HG03135 (cell line): ENCODE measurements at regions not wholly inside any gene's neighbourhood (a gene's known extent, or its start where the extent isn't known, plus 50 kb on each side); places are given as distances from the start of the nearest gene placed in this dataset.

Experiments
- ATAC-seq: cut with Tn5 transposase; IDR thresholded peaks from one replicate; pipeline ENCODE4 v1.9.1; 2021; ENCODE audit warnings: mild to moderate bottlenecking, moderate library complexity; ENCODE audit not compliant: unreplicated experiment

GRCh38 chr14:38904959-38905358, 198.1 kb downstream of the SEC23A start:
- ATAC-seq: no peak

GRCh38 chr14:38901791-38902190, 201.2 kb downstream of the SEC23A start:
- no peak for ATAC-seq

GRCh38 chr14:38900887-38901286, 202.1 kb downstream of the SEC23A start:
- ATAC-seq: no peak

- ATAC-seq: no peak
Measured at GRCh38 chr14:38887696-38888095, 215.3 kb downstream of the SEC23A start.

GRCh38 chr14:38884109-38884508, 218.9 kb downstream of the SEC23A start:
- no peak for ATAC-seq

- ATAC-seq: no peak
Measured at GRCh38 chr14:38883127-38883526, 219.9 kb downstream of the SEC23A start.

- ATAC-seq: no peak
Measured at GRCh38 chr14:38882533-38882932, 220.5 kb downstream of the SEC23A start.

GRCh38 chr14:38880643-38881524, 222.2 kb downstream of the SEC23A start:
- ATAC-seq: no peak

GRCh38 chr14:38877744-38878388, 225.2 kb downstream of the SEC23A start:
- ATAC-seq: no peak

GRCh38 chr14:38874721-38875120, 228.3 kb downstream of the SEC23A start:
- no peak for ATAC-seq

- no peak for ATAC-seq
Measured at GRCh38 chr14:38873941-38874612, 229.0 kb downstream of the SEC23A start.

- no peak for ATAC-seq
Measured at GRCh38 chr14:38870296-38870836, 232.7 kb downstream of the SEC23A start.

GRCh38 chr14:38868399-38869290, 234.4 kb downstream of the SEC23A start:
- ATAC-seq: no peak

- peak; percentile 95 for ATAC-seq
Measured at GRCh38 chr14:38867561-38868150, 235.4 kb downstream of the SEC23A start.

- ATAC-seq: no peak
Measured at GRCh38 chr14:38866461-38866860, 236.6 kb downstream of the SEC23A start.

- no peak for ATAC-seq
Measured at GRCh38 chr14:38862366-38862765, 240.7 kb downstream of the SEC23A start.

GRCh38 chr14:38860530-38860929, 242.5 kb downstream of the SEC23A start:
- ATAC-seq: no peak

GRCh38 chr14:38856798-38857197, 246.2 kb downstream of the SEC23A start:
- ATAC-seq: no peak

- no peak for ATAC-seq
Measured at GRCh38 chr14:38855513-38855912, 247.5 kb downstream of the SEC23A start.

- no peak for ATAC-seq
Measured at GRCh38 chr14:38851111-38851510, 251.9 kb downstream of the SEC23A start.
